Activated T-helper 2 cell treated with anti-CD3 and anti-CD28 coated beads, Interferon-gamma antibody, Interleukin-2, Interleukin-4, amounts not matched to agents 10 μg/mL and 5 μg/mL and 100 μg/mL, durations not matched to agents 14 hours and 24 hours and 36 hours (primary cell): ENCODE measurements at regions not wholly inside any gene's neighbourhood (a gene's known extent, or its start where the extent isn't known, plus 50 kb on each side); places are given as distances from the start of the nearest gene placed in this dataset.
"Not testable (repeated sequence)": the region's sequence is repeated elsewhere in the genome, so short reads cannot be mapped to it uniquely, and the experiment has no call there.

Source experiments
- DNase-seq: peaks from one replicate; pipeline ENCODE4 v3.0.0; 2021; ENCODE audit warnings: low spot score
- H3K27ac Mint-ChIP-seq: one replicate; pipeline ENCODE4 v1.8.0; 2021; ENCODE audit warnings: mixed read lengths
- H3K27me3 Mint-ChIP-seq: one replicate; pipeline ENCODE4 v1.8.0; 2021; ENCODE audit warnings: low read depth, mixed read lengths
- H3K36me3 Mint-ChIP-seq: one replicate; pipeline ENCODE4 v1.8.0; 2021; ENCODE audit warnings: low read depth, mixed read lengths
- H3K4me1 Mint-ChIP-seq: one replicate; pipeline ENCODE4 v1.8.0; 2021; ENCODE audit warnings: low read depth, mixed read lengths
- H3K4me3 Mint-ChIP-seq: one replicate; pipeline ENCODE4 v1.8.0; 2021; ENCODE audit warnings: low read depth, mild to moderate bottlenecking, moderate library complexity, mixed read lengths
- H3K9me3 Mint-ChIP-seq: one replicate; pipeline ENCODE4 v1.8.0; 2021; ENCODE audit warnings: mixed read lengths
- intact Hi-C: fragments of 100-400 bp; cut with micrococcal nuclease; formaldehyde crosslinking; loops from one replicate; pipeline ENCODE4 v1.15.1; 2023

DNA sequence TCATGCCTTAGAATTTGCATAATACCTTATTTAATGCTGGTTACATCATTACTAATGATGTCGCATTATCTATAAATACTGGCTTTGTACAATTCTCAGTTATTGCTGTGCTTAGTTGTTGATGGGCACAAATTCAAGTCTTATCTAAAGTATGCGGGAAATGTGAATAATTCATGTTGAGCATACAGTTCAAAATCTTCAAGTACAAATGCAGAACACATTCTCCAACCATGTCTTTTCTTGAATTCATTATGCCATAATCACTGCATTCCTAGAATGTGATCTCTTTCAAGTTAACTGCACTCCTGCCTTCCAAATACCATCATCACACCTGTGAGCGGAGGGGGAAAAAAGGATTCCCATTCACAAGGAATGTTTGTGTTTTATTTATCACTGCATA, 337.0 kb downstream of the MBD2 start:
- DNase-seq = no peak
- Mint-ChIP-seq H3K9me3 (no peaks in the 10 kb centered on the region), H3K27me3 (no peaks in the 10 kb centered on the region), H3K4me3 (no peak overlapping the region), H3K36me3 (no peaks in the 10 kb centered on the region), H3K27ac (no peak overlapping the region), H3K4me1 (no peaks in the 10 kb centered on the region)
- intact Hi-C loops = no loop called here

DNA sequence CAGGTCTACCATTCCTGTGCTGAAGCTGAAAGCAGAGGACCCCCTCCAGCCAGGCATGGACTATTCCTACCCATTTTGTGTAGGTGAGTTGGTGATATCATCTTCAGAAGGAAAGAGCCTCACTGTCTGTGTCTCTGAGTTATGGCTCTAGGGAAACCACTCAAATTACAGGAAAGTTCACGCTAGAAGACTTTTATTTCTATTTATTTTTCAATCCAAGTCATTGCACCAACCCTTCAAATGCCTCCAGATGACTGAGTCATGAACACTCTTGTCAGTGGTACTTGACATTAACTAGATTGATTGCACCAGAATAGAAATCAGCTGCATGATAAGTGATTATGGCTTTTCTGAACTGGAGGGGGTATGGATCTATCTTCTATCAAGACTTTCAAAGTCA, 338.4 kb downstream of the MBD2 start:
- Mint-ChIP-seq H3K36me3 (no peaks in the 10 kb centered on the region), H3K9me3 (no peaks in the 10 kb centered on the region), H3K27ac (no peak overlapping the region), H3K27me3 (no peaks in the 10 kb centered on the region), H3K4me3 (no peak overlapping the region), H3K4me1 (no peaks in the 10 kb centered on the region)
- no peak for DNase-seq
- intact Hi-C loops = no loop called here

DNA sequence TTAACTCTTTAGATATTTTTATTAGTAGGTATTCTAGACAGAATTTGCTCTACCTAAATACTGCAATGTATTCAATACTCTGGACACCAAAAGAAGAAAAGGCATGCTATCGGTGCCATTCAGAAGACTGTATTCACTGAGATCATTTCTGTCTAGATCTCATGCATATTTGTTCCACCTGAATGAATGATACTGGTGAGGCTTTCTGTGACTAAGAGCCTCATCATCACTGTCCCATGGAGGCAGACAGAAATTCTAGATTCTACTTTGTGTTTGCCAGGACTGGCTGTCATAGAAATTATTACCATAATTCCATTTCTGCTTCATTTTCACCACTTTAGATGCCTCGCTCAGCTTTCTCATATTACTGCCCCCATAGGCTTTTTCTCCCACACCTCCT, 340.7 kb downstream of the MBD2 start:
- Mint-ChIP-seq H3K27ac (no peak overlapping the region), H3K27me3 (no peaks in the 10 kb centered on the region), H3K4me3 (no peak overlapping the region), H3K4me1 (no peaks in the 10 kb centered on the region), H3K9me3 (no peaks in the 10 kb centered on the region), H3K36me3 (no peaks in the 10 kb centered on the region)
- intact Hi-C loops = no loop called here
- no peak for DNase-seq

DNA sequence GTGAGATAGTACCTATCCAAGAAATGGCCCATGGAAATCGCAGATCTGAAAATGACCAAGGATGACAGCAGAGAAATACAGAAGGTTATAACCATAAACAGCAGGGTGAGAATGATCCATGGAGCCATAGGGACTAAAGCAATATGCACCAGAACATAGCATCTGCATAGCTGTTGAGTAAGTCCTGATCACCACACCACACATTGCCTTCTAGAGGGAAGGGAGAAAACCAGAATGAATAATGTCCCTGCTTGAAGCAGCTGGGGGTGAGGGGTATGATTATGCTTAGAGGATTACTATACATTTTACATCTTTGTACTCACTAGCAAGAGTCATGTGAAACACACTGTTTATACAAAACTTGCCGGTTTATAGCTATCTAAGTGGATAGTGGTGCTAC, 350.4 kb downstream of the MBD2 start:
- no peaks in the 10 kb centered on the region for H3K9me3 Mint-ChIP-seq
- intact Hi-C loops = no loop called here
- no peaks in the 10 kb centered on the region for H3K4me1 Mint-ChIP-seq

DNA sequence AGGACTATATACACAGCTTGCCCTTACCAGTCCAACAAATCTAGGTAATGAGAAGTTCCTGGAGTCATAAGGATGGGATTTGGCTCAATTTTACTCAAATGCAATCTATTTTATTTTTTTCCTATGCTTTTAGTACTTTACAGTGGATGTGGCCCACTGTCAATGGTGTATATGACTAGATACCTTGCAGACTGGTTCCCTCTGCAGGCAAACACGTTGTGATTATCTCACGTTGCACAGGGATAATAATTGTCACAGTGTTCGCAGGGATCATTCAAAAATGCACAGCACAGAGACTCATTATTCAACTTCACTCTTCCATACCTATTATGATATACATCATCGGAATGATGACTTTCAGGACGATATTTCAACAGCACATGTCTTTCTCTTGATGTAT, 359.7 kb downstream of the MBD2 start:
- intact Hi-C loops = no loop called here
- H3K27ac Mint-ChIP-seq = no peak overlapping the region
- no peaks in the 10 kb centered on the region for H3K9me3 Mint-ChIP-seq
- no peaks in the 10 kb centered on the region for H3K36me3 Mint-ChIP-seq
- H3K4me1 Mint-ChIP-seq = no peaks in the 10 kb centered on the region
- H3K27me3 Mint-ChIP-seq = no peaks in the 10 kb centered on the region
- no peak overlapping the region for H3K4me3 Mint-ChIP-seq
- DNase-seq = no peak

More for the DNA sequence above, 350.4 kb downstream of the MBD2 start:
- no peak for DNase-seq
- Mint-ChIP-seq H3K27me3 (no peaks in the 10 kb centered on the region), H3K4me3 (no peak overlapping the region), H3K27ac (no peak overlapping the region), H3K36me3 (no peaks in the 10 kb centered on the region)

DNA sequence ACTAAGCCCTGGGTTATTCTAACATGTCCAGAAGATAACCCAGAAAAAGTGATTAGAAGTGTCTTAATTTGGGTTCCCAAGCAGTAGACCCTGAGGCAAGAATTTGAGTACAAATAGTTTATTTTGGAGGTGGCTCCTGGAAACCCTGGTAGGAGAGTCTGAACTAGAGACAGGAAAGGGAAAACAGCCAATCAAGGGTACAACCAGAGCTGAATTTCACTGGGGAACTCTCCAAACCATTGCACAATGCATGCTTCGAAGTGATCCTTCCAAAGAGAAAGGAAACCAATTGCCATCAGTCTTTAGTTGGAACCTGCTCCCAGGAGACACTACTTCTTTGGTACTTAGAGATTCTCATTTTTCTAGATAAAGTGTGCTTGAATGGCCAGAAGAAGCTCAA, 361.5 kb downstream of the MBD2 start:
- DNase-seq = no peak
- H3K36me3 Mint-ChIP-seq = no peaks in the 10 kb centered on the region
- H3K9me3 Mint-ChIP-seq = no peaks in the 10 kb centered on the region
- intact Hi-C loops = no loop called here
- no peaks in the 10 kb centered on the region for H3K4me1 Mint-ChIP-seq
- no peak overlapping the region for H3K27ac Mint-ChIP-seq
- no peak overlapping the region for H3K4me3 Mint-ChIP-seq
- no peaks in the 10 kb centered on the region for H3K27me3 Mint-ChIP-seq

DNA sequence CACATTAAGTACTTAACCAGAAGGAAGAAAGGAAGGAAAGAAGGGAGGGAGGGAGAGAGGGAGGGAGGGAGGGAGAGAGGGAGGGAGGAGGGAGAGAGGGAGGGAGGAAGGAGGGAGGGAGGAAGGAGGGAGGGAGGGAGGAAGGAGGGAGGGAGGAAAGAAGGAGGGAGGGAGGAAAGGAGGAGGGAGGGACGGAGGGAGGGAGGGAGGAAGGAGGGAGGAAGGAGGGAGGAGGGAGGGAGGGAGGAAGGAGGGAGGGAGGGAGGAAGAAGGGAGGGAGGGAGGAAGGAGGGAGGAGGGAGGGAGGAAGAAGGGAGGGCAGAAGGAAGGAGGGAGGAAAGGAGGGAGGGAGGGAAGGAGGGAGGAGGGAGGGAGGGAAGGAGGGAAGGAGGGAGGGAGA, 363.3 kb downstream of the MBD2 start:
- no peaks in the 10 kb centered on the region for H3K36me3 Mint-ChIP-seq
- H3K27me3 Mint-ChIP-seq = no peaks in the 10 kb centered on the region
- intact Hi-C loops = no loop called here
- H3K4me3 Mint-ChIP-seq = no peak overlapping the region
- H3K27ac Mint-ChIP-seq = no peak overlapping the region
- no peaks in the 10 kb centered on the region for H3K4me1 Mint-ChIP-seq
- H3K9me3 Mint-ChIP-seq = no peaks in the 10 kb centered on the region
- no peak for DNase-seq

DNA sequence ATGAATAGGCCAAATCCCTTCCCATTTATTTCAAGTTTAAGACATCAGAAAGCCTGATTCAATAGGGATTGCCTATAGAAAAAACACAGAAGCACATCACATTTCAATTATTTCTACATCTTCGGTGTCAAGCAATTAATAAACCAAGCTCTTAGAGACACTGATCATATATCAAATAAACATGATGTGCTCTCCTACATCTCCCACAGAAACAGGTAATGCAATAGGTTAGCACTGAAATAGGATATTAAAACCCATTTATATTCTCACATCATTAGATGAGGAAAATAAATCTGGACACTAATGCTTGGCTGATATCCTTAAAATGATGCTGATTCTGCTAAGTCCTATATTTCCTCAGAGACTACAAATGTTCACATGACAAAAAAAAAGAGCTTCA, 364.7 kb downstream of the MBD2 start:
- intact Hi-C loops = no loop called here
- Mint-ChIP-seq H3K27ac (no peak overlapping the region), H3K9me3 (no peaks in the 10 kb centered on the region), H3K4me3 (no peak overlapping the region), H3K4me1 (no peaks in the 10 kb centered on the region), H3K27me3 (no peaks in the 10 kb centered on the region), H3K36me3 (no peaks in the 10 kb centered on the region)
- no peak for DNase-seq

DNA sequence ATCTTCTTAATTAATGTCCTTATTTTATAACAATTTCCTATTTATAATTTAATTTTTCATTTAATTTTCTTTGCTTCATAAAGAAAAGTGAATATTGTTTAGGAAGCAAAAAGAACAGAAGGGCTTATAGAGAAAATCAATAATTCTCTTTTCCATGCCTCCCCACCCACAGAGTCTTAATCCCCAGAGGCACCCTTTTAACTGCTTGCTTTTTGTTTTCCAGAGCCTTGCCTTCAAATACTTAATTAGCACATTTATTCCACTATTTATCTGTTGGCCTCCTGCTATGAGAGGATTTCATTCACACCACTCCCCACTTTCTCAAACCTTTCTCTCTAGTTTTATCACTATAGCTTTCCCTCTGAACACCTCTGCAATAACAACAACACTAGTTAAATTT, 373.6 kb downstream of the MBD2 start:
- no peaks in the 10 kb centered on the region for H3K9me3 Mint-ChIP-seq
- intact Hi-C loops = no loop called here
- no peaks in the 10 kb centered on the region for H3K27me3 Mint-ChIP-seq
- H3K27ac Mint-ChIP-seq = no peak overlapping the region
- no peaks in the 10 kb centered on the region for H3K4me1 Mint-ChIP-seq
- no peak for DNase-seq
- no peak overlapping the region for H3K4me3 Mint-ChIP-seq
- no peaks in the 10 kb centered on the region for H3K36me3 Mint-ChIP-seq

DNA sequence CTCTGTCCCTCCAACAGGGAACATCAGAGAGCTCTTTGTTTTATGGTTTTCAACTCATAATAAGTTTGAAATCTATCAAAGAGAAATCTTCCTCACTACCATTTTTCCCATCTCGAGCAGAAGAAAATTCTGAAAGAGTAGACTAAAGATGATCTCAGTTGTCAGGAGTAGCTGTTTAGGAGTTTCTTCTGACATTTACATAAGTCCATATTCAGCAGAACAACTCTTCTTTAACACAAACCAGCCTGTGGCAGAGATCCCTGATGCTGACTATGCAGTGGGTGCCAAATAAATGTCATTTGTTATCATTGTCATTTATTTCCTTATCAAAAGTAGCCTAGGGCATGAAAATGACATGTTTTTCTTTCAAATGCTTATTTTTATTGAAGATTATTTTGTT, 380.7 kb downstream of the MBD2 start:
- H3K36me3 Mint-ChIP-seq = no peaks in the 10 kb centered on the region
- intact Hi-C loops = no loop called here
- no peak overlapping the region for H3K4me3 Mint-ChIP-seq
- no peak overlapping the region for H3K27ac Mint-ChIP-seq
- no peak for DNase-seq
- no peaks in the 10 kb centered on the region for H3K9me3 Mint-ChIP-seq
- no peaks in the 10 kb centered on the region for H3K27me3 Mint-ChIP-seq
- no peaks in the 10 kb centered on the region for H3K4me1 Mint-ChIP-seq

DNA sequence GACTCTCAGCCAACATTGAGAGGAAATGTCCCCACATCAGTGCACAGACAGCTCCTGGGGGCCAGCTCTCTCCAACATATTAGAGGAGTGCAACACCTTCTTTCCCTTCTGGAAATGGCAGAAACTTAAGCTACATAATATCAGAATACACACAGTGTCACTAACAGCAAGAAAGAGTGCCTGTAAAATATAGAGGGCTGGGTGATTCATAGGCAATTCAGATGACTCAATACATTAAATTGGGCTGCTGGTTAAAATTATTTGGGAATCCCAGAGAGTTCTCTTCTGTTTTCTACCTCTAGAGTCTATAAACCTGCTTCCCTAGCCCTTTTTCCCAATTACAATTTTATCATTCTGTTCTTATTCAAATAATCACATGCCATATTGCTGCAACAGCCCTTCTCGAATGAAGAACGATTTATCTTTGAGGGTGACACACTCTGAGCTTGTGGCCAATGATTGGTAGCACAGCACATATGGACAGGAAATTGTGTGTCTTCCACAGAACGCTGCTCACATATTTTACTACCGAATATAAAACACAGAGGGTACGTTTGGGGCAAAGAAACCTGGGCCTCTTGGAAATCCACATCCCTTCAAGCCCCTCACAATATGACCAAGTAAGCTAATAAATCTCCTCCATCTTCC, 381.2 kb downstream of the MBD2 start:
- no peaks in the 10 kb centered on the region for H3K36me3 Mint-ChIP-seq

DNA sequence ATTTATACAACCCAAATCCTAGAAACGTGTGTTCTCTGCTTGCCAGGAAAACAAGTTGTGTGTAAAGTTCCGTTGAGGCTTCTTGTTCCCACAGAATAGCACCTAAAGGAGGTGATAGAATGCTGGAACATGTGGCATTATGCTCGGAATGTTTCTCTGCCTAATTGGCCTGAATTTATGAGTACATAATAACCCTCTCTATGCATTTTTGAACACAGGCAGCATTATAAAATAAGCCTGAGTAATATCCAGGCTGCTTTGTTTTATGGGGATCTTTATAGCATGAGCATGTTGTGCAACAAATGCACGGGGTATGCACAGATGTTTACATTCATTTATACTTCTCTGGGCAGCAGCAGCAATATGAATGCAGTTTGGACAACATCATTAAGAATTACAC, 385.7 kb downstream of the MBD2 start:
- Mint-ChIP-seq H3K4me1 (no peaks in the 10 kb centered on the region), H3K9me3 (peaks cover 18% of the 10 kb centered on the region), H3K36me3 (no peaks in the 10 kb centered on the region), H3K27ac (no peak overlapping the region), H3K4me3 (no peak overlapping the region), H3K27me3 (no peaks in the 10 kb centered on the region)
- intact Hi-C loops = no loop called here
- DNase-seq = no peak

More for the DNA sequence above, 381.2 kb downstream of the MBD2 start:
- no peak for DNase-seq
- peaks cover 4% of the 10 kb centered on the region for H3K9me3 Mint-ChIP-seq
- H3K4me3 Mint-ChIP-seq = no peak overlapping the region
- intact Hi-C loops = no loop called here
- H3K27ac Mint-ChIP-seq = no peak overlapping the region
- H3K27me3 Mint-ChIP-seq = no peaks in the 10 kb centered on the region
- H3K4me1 Mint-ChIP-seq = no peaks in the 10 kb centered on the region

DNA sequence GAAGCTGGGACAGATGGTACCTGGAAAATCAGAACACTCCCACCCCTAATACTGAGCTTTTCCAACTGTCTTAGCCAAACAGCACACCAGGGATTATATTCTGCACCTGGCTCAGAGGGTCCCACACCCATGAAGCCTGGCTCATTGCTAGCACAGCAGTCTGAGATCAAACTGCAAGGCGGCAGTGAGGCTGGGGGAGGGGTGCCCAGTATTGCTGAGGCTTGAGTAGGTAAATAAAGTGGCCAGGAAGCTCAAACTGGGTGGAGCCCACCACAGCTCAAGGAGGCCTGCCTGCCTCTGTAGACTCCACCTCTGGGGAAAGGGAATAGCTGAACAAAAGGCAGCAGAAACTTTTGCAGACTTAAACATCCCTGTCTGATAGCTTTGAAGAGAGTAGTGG, 403.3 kb downstream of the MBD2 start:
- H3K36me3 Mint-ChIP-seq, H3K27me3 Mint-ChIP-seq, intact Hi-C loops, H3K27ac Mint-ChIP-seq, H3K4me3 Mint-ChIP-seq, H3K4me1 Mint-ChIP-seq, DNase-seq: not testable (repeated sequence)
- H3K9me3 Mint-ChIP-seq = peaks cover 24% of the 10 kb centered on the region

DNA sequence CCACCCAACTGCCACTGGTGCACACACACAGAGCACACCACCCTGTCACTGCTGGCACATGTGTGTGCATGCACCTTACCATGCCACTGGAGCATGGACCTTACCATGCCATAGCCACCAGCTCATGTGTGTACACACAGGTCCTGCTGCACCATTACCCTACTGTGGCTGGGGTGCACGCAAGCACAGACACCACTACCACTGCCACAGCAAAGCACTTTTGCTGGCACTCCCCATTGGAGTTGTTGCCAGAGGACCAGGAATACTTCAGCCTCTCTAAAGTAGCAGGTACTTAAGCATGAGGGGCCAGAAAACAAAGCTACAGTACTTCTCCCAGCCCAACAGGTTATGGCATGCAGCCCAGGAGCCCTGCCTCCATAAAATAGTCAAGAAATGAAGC, 404.8 kb downstream of the MBD2 start:
- Mint-ChIP-seq H3K27me3 (no peaks in the 10 kb centered on the region), H3K36me3 (no peaks in the 10 kb centered on the region), H3K4me3 (no peak overlapping the region), H3K4me1 (no peaks in the 10 kb centered on the region), H3K27ac (no peak overlapping the region), H3K9me3 (peaks cover 15% of the 10 kb centered on the region)
- intact Hi-C loops = no loop called here
- no peak for DNase-seq
